Activated CD8-positive, alpha-beta T cell treated with anti-CD3 and anti-CD28 coated beads for 36 hours (primary cell): ENCODE measurements at regions not wholly inside any gene's neighbourhood (a gene's known extent, or its start where the extent isn't known, plus 50 kb on each side); places are given as distances from the start of the nearest gene placed in this dataset.

Experiments used
- ATAC-seq: fragments of 200-7000 bp; cut with Tn5 transposase; one replicate; pipeline ENCODE4 v1.10.0; 2021; ENCODE audit warnings: mild to moderate bottlenecking, moderate library complexity
- CTCF ChIA-PET: fragments of 350-600 bp; sonication (Branson Sonifier 250); formaldehyde crosslinking; loops from one replicate; lab custom pipeline; 2021; ENCODE audit warnings: antibody characterized with exemption; lab: Charles Lee
- POLR2A ChIA-PET: fragments of 350-600 bp; sonication (Branson Sonifier 250); formaldehyde crosslinking; loops from one replicate; lab custom pipeline; 2021; ENCODE audit warnings: antibody characterized with exemption; lab: Charles Lee
- DNase-seq: peaks from one replicate; pipeline ENCODE4 v3.0.0-alpha.2; 2020
- H3K27ac Mint-ChIP-seq: one replicate; pipeline ENCODE4 v1.8.0; 2021; ENCODE audit warnings: mild to moderate bottlenecking, mixed read lengths
- H3K27me3 Mint-ChIP-seq: one replicate; pipeline ENCODE4 v1.8.0; 2021; ENCODE audit warnings: mixed read lengths
- H3K36me3 Mint-ChIP-seq: one replicate; pipeline ENCODE4 v1.8.0; 2021; ENCODE audit warnings: low read depth, mixed read lengths
- H3K4me1 Mint-ChIP-seq: one replicate; pipeline ENCODE4 v1.8.0; 2021; ENCODE audit warnings: low read depth, mixed read lengths
- H3K4me3 Mint-ChIP-seq: one replicate; pipeline ENCODE4 v1.8.0; 2021; ENCODE audit warnings: mild to moderate bottlenecking, moderate library complexity, mixed read lengths
- H3K9me3 Mint-ChIP-seq: one replicate; pipeline ENCODE4 v1.8.0; 2021; ENCODE audit warnings: mixed read lengths
- intact Hi-C: fragments of 100-400 bp; cut with micrococcal nuclease; formaldehyde crosslinking; loops from one replicate; pipeline ENCODE4 v1.10.0; 2022
- TF ChIP-seq, protein P1 (sequence below): fragments of 200-600 bp; IDR thresholded peaks from one replicate; pipeline ENCODE4 v1.8.0; 2022; ENCODE audit warnings: antibody characterized with exemption, mild to moderate bottlenecking

DNA sequence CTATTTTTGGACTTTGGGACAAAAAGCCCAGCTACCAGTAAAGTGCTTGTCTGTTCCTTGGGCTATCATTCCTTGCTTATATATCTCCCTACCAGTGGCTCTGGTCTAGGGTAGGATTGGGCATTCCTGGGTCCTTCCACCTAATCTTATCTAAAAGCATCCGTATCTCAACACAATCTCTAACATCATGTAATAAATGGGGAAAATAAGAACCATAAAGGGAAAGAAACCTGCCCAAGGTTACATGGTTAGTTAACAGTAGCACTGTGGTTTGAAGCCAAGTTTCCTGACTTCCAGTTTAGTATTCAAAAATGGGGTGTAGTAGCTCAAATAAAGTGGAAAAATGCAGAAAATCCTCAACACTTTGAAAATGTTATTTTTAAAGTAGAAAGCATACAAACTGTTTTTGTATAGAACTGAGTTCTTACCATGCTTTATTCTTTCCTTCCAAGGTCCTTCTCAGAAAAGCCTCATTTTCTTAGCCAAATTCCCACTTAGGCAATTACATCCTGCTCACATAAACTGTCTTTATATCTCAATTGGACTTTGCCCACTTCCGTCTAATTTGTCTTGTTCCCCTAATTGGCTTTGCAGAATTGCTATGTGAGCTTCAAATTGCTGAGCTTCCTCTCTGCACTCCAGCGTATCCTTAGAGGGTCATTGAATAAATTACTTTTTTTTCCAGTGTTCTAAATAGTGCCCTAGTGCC is 273.1 kb upstream of the UBE2E3 start:
- Mint-ChIP-seq H3K27ac (no peak overlapping the region), H3K4me3 (no peak overlapping the region), H3K9me3 (no peaks in the 10 kb centered on the region), H3K27me3 (peaks cover 1% of the 10 kb centered on the region), H3K36me3 (no peaks in the 10 kb centered on the region), H3K4me1 (no peaks in the 10 kb centered on the region)
- ATAC-seq, result no peak
- intact Hi-C loops, result no loop called here
- TF ChIP-seq, protein P1, sequence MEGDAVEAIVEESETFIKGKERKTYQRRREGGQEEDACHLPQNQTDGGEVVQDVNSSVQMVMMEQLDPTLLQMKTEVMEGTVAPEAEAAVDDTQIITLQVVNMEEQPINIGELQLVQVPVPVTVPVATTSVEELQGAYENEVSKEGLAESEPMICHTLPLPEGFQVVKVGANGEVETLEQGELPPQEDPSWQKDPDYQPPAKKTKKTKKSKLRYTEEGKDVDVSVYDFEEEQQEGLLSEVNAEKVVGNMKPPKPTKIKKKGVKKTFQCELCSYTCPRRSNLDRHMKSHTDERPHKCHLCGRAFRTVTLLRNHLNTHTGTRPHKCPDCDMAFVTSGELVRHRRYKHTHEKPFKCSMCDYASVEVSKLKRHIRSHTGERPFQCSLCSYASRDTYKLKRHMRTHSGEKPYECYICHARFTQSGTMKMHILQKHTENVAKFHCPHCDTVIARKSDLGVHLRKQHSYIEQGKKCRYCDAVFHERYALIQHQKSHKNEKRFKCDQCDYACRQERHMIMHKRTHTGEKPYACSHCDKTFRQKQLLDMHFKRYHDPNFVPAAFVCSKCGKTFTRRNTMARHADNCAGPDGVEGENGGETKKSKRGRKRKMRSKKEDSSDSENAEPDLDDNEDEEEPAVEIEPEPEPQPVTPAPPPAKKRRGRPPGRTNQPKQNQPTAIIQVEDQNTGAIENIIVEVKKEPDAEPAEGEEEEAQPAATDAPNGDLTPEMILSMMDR, result no peak
- ChIA-PET POLR2A (no interaction called here), CTCF (interaction anchor here (0.9 to 1.3 kb wide), 2 partner anchors 22 to 352 kb away, joined by 3 read pairs; no protein-coding TSS in a partner anchor)
- DNase-seq, result no peak

DNA sequence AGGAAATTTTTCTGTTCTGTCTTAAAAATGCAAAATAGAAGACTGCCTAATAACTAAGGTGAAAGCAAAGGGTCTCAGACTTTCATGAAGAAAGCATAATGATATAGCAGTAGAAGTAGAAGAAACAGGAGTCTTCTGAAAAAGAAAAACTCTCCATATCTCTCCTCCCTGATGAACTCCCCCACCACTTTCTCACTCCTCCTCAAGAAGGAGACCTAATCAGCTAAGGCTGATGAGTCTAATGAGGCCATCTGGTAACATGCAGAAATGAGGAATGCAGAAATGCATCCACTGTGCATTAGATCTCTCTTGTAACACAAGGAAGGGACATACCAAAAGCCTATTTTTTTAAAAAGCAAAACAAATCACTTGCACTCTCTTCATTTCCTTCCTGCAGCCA is 273.7 kb upstream of the UBE2E3 start:
- Mint-ChIP-seq H3K4me3 (no peak overlapping the region), H3K9me3 (no peaks in the 10 kb centered on the region), H3K36me3 (no peaks in the 10 kb centered on the region), H3K27ac (no peak overlapping the region), H3K4me1 (no peaks in the 10 kb centered on the region), H3K27me3 (peaks cover 1% of the 10 kb centered on the region)
- CTCF ChIA-PET, result interaction anchor here (0.9 to 1.3 kb wide), 2 partner anchors 22 to 353 kb away, joined by 3 read pairs; no protein-coding TSS in a partner anchor
- intact Hi-C loops, result no loop called here
- DNase-seq (no peak), ATAC-seq (no peak)
- POLR2A ChIA-PET, result no interaction called here
- TF ChIP-seq, protein P1, result no peak

DNA sequence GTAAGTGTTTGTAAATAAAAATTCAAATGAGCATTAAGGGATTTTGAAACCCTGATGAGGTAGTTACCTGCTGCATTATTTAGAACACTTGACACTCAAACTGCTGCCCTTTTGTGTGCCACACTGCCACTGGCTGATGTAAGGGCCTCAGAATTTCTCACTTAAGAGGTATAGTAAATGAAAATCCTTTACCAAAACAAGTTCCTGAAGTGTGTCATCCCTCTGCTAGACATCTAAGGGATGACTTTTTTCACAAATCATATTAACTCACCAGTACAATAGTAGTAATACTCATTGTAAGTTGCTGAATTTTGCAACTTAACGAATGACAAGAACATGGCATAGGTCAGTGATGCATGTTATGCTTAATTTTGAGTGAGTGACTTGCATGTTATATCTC is 274.9 kb upstream of the UBE2E3 start:
- Mint-ChIP-seq H3K9me3 (no peaks in the 10 kb centered on the region), H3K4me1 (no peaks in the 10 kb centered on the region), H3K27me3 (peaks cover 1% of the 10 kb centered on the region), H3K4me3 (no peak overlapping the region), H3K27ac (no peak overlapping the region), H3K36me3 (no peaks in the 10 kb centered on the region)
- DNase-seq (no peak), ATAC-seq (no peak)
- TF ChIP-seq, protein P1, result no peak
- CTCF ChIA-PET, result no interaction called here
- intact Hi-C loops, result no loop called here
- POLR2A ChIA-PET, result no interaction called here

DNA sequence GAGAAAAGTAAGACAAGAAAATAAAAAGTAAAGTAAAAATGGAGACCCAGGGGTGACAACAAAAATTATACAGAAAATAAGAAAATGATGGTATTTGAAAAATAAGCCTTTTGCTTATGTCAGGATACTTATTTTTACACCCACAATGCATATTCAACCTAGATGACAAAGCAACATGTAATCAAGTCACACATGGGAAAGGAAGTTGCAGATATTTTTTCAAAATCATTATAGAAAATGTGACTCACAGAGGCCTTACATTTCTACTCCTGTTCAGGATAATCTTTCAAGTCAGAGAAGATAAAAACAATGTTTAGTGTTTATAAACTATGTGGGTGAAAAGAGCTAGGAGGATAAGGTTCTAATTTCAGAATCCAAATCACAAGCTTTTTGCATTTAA is 275.3 kb upstream of the UBE2E3 start:
- Mint-ChIP-seq H3K9me3 (no peaks in the 10 kb centered on the region), H3K27ac (no peak overlapping the region), H3K27me3 (peaks cover 1% of the 10 kb centered on the region), H3K36me3 (no peaks in the 10 kb centered on the region), H3K4me3 (no peak overlapping the region), H3K4me1 (no peaks in the 10 kb centered on the region)
- DNase-seq (no peak), ATAC-seq (no peak)
- TF ChIP-seq, protein P1, result no peak
- intact Hi-C loops, result no loop called here
- POLR2A ChIA-PET, result no interaction called here
- CTCF ChIA-PET, result no interaction called here

DNA sequence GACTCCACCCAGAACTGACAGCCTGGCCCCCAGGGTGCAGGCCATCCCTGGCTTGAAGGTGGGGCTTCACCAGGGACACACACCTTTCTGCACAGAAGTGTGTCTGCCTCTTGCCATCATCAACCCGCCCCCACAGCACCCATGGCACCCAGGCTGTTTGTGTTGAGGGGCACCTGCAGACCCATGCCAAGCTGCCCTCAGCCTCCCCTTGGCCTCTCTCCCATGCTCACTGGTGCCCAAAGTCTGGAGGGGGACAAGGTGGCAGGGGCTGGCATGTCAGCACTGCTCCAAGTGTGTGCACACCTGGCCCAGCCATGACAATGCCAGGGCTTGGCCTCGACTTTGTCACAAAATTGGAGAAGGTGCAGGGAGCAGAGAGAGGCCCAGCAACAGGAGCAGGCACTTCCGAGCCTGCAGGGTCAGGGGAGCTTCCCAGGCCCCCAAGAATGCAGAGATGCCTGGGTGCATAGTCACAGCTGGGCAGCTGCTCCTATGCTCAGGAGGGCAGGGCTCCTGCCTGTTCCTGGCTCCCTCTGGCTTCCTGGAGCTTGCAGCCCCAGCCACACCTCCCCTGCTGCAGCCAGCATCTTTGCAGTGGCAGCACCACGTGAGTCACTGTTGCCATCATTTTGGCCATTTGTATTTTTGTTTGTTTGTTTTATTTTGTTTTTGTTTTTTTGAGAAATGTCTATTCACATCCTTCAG is 280.6 kb upstream of the UBE2E3 start:
- Mint-ChIP-seq H3K36me3 (no peaks in the 10 kb centered on the region), H3K27me3 (peaks cover 1% of the 10 kb centered on the region), H3K27ac (no peak overlapping the region), H3K4me3 (no peak overlapping the region), H3K4me1 (no peaks in the 10 kb centered on the region), H3K9me3 (no peaks in the 10 kb centered on the region)
- ChIA-PET POLR2A (no interaction called here), CTCF (no interaction called here)
- intact Hi-C loops, result no loop called here
- no peak for ATAC-seq
- TF ChIP-seq, protein P1, result no peak
- DNase-seq, result no peak
